ENCODE measurements at regions not wholly inside any gene's neighbourhood (a gene's known extent, or its start where the extent isn't known, plus 50 kb on each side); places are given as distances from the start of the nearest gene placed in this dataset.

DNA sequence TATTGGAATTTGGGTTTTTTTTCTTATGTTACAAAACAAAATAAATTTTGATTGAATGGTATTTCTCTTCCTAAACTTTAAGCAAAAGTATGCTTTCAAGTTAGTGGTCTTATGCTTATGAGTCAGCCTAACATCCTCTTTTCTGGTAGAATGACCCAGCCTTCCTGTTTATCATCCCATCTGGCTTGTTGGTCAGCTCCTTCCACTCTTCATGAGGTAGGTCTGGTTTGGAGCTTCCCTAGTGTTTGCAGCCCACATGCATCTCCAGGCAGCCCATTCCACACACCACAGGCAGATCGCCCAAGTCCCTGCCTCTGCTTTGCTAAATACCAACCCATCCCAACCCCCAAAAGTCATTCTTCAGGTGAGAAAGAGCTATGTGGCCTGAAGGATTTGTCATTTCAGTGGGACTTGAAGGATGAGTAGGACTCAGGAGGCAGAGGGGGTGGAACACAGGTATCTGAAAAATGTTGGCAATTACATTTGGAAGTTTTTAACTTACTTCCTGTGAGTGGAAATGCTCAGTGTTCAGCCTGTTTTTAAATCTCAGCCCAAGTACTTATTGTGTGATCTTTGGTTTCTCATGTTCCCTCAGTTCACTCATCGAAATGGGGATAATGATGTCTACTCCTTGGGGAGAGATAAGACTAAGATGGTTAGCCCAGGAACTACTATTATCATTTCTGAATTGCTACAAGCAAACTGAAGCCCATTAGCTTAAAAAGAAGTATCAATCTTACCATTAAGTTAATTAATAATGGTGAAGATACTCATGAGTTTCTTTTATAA, 294.0 kb downstream of the ADGB start:
- no peaks in the 10 kb centered on the region for H3K79me2 ChIP-seq (ENCODE audit: insufficient read depth, low read depth)
- no peak overlapping the region for H2AFZ ChIP-seq (ENCODE audit: low read depth)
- H3K4me1 ChIP-seq (ENCODE audit: low read depth, poor library complexity, severe bottlenecking): no peaks in the 10 kb centered on the region
- no peaks in the 10 kb centered on the region for H4K20me1 ChIP-seq (ENCODE audit: insufficient read depth)
- no peaks in the 10 kb centered on the region for H3K27me3 ChIP-seq (ENCODE audit: insufficient read depth, low read depth)
- H3K9ac ChIP-seq: no peak overlapping the region
- H3K4me3 ChIP-seq (IDR thresholded peaks at IDR 0.05; ENCODE audit: insufficient read depth, low read depth, low read length): no peak overlapping the region
- no peak overlapping the region for H3K4me2 ChIP-seq
- no peak overlapping the region for H3K27ac ChIP-seq
- TF ChIP-seq, protein P1, sequence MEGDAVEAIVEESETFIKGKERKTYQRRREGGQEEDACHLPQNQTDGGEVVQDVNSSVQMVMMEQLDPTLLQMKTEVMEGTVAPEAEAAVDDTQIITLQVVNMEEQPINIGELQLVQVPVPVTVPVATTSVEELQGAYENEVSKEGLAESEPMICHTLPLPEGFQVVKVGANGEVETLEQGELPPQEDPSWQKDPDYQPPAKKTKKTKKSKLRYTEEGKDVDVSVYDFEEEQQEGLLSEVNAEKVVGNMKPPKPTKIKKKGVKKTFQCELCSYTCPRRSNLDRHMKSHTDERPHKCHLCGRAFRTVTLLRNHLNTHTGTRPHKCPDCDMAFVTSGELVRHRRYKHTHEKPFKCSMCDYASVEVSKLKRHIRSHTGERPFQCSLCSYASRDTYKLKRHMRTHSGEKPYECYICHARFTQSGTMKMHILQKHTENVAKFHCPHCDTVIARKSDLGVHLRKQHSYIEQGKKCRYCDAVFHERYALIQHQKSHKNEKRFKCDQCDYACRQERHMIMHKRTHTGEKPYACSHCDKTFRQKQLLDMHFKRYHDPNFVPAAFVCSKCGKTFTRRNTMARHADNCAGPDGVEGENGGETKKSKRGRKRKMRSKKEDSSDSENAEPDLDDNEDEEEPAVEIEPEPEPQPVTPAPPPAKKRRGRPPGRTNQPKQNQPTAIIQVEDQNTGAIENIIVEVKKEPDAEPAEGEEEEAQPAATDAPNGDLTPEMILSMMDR (conservative IDR thresholded peaks at IDR 0.05; ENCODE audit: low read depth, low read length): no peak
- no peaks in the 10 kb centered on the region for H3K36me3 ChIP-seq (ENCODE audit: insufficient read depth)

DNA sequence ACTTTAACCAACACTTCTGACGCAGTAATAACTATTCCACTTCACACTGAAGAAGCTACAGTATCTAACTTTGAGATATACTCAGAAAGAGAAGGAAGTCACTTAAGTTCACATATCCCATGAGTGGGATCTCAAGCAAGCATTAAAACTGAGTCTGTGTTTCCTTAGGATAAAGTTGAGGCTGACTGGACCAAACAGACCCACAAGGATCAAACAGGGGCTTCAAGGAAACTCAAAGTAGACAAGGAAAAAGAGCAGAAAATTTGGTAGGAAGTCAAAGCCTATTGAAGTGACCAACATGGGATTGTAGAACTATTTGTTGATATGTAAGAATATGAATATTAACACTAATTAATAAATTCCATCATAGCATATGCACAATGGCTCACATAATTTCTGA, 294.9 kb downstream of the ADGB start:
- Histone ChIP-seq H4K20me1 (ENCODE audit: insufficient read depth) (no peaks in the 10 kb centered on the region), H3K79me2 (ENCODE audit: insufficient read depth, low read depth) (no peaks in the 10 kb centered on the region), H3K9ac (no peak overlapping the region), H3K27me3 (ENCODE audit: insufficient read depth, low read depth) (no peaks in the 10 kb centered on the region), H3K4me1 (ENCODE audit: low read depth, poor library complexity, severe bottlenecking) (no peaks in the 10 kb centered on the region), H3K27ac (no peak overlapping the region), H3K4me3 (IDR thresholded peaks at IDR 0.05; ENCODE audit: insufficient read depth, low read depth, low read length) (no peak overlapping the region), H2AFZ (ENCODE audit: low read depth) (no peak overlapping the region), H3K36me3 (ENCODE audit: insufficient read depth) (no peaks in the 10 kb centered on the region), H3K4me2 (no peak overlapping the region)
- TF ChIP-seq, protein P1 (conservative IDR thresholded peaks at IDR 0.05; ENCODE audit: low read depth, low read length): no peak

DNA sequence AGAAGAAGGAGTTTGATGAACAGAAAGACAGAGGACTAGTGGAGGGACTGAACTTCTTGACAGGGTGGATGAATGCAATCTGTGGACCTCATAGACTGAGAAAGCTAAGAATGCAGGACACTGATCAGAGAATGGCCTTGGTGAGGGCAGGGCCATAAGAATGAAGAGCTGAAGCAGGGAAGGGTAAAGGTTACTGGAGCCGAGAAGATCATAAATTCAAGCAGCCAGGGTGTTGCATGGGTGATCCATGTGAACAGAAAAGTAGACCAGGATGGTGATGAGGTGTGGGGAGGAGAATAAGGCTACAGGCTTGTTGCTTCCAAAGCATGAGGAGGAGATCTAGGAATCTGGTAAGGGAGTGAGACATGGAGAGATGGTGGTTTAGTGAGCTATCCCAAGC, 295.9 kb downstream of the ADGB start:
- Histone ChIP-seq H3K27me3 (ENCODE audit: insufficient read depth, low read depth) (no peaks in the 10 kb centered on the region), H3K27ac (no peak overlapping the region), H4K20me1 (ENCODE audit: insufficient read depth) (no peaks in the 10 kb centered on the region), H3K9ac (no peak overlapping the region), H3K79me2 (ENCODE audit: insufficient read depth, low read depth) (no peaks in the 10 kb centered on the region), H3K36me3 (ENCODE audit: insufficient read depth) (no peaks in the 10 kb centered on the region), H3K4me2 (no peak overlapping the region), H3K4me1 (ENCODE audit: low read depth, poor library complexity, severe bottlenecking) (no peaks in the 10 kb centered on the region), H3K4me3 (IDR thresholded peaks at IDR 0.05; ENCODE audit: insufficient read depth, low read depth, low read length) (no peak overlapping the region), H2AFZ (ENCODE audit: low read depth) (no peak overlapping the region)
- TF ChIP-seq, protein P1 (conservative IDR thresholded peaks at IDR 0.05; ENCODE audit: low read depth, low read length): no peak

DNA sequence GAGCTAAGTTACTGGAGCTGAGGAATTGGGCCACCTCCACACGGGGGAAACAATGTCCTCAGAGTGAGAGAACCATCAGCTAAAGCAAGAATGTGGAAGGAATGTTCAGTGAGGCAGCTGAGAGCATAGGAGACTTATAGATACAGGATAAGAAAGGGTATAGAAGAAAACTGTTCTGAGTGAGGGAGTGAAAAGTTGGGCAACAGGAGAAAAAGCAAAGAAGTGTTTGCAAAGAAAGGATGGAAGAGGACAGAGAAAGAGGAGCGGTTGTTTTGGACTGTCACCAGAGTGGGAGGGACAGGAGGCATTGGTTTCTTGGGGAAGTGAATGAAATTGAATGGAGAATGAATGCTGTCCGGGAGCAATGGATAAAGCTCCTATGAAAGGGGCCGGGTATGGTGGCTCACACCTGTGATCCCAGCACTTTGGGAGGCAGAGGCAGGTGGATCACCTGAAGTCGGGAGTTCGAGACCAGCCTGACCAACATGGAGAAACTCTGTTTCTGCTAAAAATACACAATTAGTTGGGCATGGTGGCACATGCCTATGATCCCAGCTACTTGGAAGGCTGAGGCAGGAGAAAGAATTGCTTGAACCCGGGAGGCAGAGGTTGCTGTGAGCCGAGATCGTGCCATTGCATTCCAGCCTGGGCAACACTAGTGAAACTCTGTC, 296.5 kb downstream of the ADGB start:
- Histone ChIP-seq H3K79me2 (ENCODE audit: insufficient read depth, low read depth) (no peaks in the 10 kb centered on the region), H3K36me3 (ENCODE audit: insufficient read depth) (no peaks in the 10 kb centered on the region), H3K4me3 (IDR thresholded peaks at IDR 0.05; ENCODE audit: insufficient read depth, low read depth, low read length) (no peak overlapping the region), H3K27me3 (ENCODE audit: insufficient read depth, low read depth) (no peaks in the 10 kb centered on the region), H3K9ac (no peak overlapping the region), H2AFZ (ENCODE audit: low read depth) (no peak overlapping the region), H3K4me1 (ENCODE audit: low read depth, poor library complexity, severe bottlenecking) (no peaks in the 10 kb centered on the region), H3K4me2 (no peak overlapping the region), H4K20me1 (ENCODE audit: insufficient read depth) (no peaks in the 10 kb centered on the region), H3K27ac (no peak overlapping the region)
- TF ChIP-seq, protein P1 (conservative IDR thresholded peaks at IDR 0.05; ENCODE audit: low read depth, low read length): no peak

Data from KMS-11 (cell line).